CD4-positive, alpha-beta T cell treated with Interleukin-4 for 4 hours (primary cell): ENCODE measurements at regions not wholly inside any gene's neighbourhood (a gene's known extent, or its start where the extent isn't known, plus 50 kb on each side); places are given as distances from the start of the nearest gene placed in this dataset.

ENCODE experiments used
- DNase-seq: peaks from one replicate; pipeline ENCODE4 v3.0.0-alpha.2; 2020

- DNase-seq, result no peak
Observed at GRCh38 chr2:13113002-13113401, 396.3 kb downstream of the TRIB2 start.

DNA sequence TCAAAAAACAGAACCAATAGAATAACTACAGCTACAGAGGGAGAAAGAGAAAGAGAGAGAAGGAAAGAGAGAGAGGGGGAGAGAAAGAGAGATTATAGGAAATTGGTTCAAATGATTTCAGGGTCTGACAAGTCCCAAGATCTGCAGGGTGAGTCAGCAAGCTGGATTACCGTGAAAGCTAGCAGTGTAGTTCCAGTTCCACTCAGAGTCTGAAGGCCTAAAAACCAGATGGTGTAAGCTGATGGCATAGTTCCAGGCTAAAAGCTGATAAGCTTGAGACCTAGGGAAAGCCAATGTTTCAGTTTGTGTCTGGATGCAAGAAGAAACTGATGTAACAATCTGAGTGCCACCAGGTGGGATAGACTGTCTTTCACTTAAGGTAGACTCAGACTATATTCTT, 397.7 kb downstream of the TRIB2 start:
- no peak for DNase-seq

- no peak for DNase-seq
Observed at GRCh38 chr2:13115643-13116042, 398.9 kb downstream of the TRIB2 start.

DNA sequence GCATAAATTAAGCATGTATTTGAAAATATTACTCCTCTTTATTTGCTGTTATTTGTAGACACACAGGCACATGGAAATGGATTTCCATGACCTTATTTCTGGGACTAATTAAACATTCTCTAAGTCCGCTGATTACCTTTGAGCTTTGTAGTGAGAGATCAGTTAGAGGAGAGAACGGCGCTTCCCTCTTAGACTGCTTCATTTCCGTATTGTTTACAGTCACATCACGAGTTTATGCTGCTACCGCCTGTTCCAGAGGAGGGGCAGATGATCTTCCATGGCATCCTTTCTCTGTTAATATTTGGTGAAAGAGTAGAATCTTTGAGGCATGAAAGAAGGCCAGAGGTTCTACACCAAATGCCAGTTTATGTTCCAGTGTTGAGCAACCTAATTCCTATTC, 404.4 kb downstream of the TRIB2 start:
- no peak for DNase-seq

DNA sequence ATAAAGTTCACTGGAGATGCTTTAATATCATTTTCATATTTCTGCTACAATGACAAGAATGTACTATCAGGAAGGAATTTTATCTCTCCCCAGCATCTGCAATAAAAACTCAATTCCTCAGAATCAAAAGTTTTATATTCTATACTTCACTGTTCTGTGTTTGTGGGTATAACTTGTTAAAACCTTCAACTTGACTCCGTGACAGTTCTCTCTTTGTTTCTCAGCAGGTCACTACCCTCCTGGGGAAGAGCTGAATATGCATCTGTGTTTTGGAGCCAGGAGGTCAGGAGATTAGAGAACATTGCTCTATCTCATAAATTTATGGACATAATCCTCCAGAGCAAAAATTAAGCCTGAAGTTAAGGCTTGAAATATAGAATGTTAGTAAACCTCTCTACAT, 411.4 kb downstream of the TRIB2 start:
- no peak for DNase-seq

DNA sequence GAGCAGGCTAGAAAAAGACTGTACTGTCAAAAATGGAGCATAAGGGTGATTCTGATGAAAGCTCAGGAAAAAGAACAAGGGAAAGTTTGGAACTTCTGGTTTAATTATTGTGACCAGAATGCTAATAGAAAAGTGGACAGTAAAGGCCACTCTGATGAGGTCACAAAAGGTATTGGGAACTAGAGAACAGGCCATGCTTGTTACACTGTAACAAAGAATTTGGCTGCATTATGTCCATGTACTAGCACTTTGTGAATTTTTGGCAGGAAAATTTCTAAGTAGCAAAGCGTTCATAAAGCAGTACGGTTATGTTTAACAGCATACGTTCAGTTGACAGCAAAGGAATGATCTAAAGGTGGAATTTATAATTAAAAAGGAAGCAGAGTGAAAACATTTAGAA, 418.6 kb downstream of the TRIB2 start:
- no peak for DNase-seq

GRCh38 chr2:13135856-13136255, 419.1 kb downstream of the TRIB2 start:
- DNase-seq, result no peak

- DNase-seq, result no peak
Observed at GRCh38 chr2:13137679-13138078, 420.9 kb downstream of the TRIB2 start.

- DNase-seq, result no peak
Observed at GRCh38 chr2:13141315-13141714, 424.6 kb downstream of the TRIB2 start.

DNA sequence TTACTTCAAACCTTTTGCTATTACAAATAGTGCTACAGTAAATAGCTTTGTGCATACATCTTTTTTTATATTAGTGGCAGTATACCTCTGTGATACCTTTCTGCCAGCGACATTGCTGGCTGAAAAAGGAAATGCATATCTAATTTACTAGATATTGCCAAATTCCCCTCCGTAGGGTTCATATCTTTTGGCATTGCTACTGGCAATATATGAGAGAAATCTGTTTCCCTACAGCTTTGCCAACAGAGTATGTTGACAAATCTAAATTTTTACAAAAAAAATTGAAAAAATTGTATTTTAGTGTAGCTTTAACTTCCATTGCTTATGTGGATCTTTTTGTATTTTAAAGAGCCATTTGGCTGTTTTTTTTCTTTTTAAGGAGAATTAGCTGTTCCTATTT, 426.7 kb downstream of the TRIB2 start:
- no peak for DNase-seq

DNA sequence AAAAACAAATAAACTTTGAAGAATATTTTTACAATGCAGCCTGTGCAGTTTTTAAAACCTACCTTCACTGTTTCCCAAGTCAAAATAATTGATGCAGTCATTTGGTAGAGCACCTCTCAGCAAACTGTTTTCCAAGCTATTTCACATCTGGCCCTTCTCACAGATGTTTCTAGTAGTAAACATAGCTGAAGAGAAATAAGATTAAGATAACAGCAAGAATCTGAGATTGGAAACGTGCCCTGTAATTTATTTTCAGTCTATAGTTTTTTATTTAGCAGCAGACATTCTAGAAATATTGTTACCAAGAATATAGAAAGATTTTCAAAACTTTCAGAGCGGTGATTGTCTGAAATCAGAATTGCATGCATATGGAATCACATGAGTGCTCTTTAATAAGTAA, 440.2 kb downstream of the TRIB2 start:
- DNase-seq, result no peak

DNA sequence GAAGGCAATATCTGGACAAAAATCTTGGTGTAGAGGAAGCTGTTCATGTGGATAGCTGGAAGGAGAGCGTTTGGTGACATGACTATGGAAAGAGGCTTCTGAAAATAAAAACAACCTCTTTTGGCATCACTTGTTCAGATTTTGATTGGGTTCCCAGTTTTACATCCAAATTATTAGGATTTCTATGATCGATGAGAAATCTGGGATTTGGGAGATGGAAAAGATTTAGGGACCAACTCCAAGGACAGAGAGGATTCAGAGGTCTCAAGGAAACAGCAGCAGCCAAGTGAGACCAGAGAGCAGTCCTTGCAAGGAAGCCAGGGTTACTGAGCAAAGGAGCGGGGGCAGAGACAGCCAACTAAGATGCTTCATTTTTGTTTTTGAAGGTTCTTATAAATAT, 441.7 kb downstream of the TRIB2 start:
- no peak for DNase-seq

GRCh38 chr2:13180729-13181128, 464.0 kb downstream of the TRIB2 start:
- no peak for DNase-seq

DNA sequence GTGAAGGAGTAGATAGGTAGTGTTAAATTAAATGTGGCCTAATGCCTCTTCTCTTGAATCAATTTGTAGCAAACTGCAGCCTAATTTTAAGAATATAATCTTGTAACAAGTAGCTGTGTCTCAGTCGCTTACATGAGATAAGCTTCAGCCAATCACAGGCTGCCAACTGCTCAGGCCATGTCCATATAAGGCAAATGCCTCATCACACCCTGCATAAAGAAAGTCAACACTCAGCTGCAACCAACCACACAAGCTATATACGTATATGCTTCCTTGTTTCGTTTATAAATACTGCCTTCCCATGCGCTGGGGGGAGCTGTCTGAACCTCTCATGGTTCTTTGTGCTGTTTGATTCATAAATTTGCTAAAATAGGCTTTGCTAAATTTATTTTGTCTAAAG, 476.3 kb downstream of the TRIB2 start:
- no peak for DNase-seq

GRCh38 chr2:13193900-13194299, 477.2 kb downstream of the TRIB2 start:
- DNase-seq, result no peak

DNA sequence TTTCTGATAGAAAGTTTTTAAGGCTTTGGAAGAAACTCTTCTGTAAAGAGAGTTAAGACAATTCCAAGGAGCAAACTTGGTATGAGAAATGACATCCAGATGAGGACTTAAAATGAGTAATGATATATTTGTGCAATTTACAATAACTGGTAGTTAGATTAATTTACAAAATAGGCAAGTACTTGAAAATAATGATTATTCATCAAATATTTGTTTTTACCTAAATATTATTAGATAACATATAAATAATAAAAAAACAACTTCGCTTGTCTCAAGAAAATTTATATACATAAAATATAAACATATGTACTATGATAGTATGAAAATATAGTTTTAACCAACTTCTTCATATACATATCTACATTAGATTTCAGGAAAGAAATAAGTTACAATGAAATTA, 478.5 kb downstream of the TRIB2 start:
- no peak for DNase-seq

GRCh38 chr2:13197248-13197647, 480.5 kb downstream of the TRIB2 start:
- no peak for DNase-seq

GRCh38 chr2:13201924-13202323, 485.2 kb downstream of the TRIB2 start:
- DNase-seq, result no peak

DNA sequence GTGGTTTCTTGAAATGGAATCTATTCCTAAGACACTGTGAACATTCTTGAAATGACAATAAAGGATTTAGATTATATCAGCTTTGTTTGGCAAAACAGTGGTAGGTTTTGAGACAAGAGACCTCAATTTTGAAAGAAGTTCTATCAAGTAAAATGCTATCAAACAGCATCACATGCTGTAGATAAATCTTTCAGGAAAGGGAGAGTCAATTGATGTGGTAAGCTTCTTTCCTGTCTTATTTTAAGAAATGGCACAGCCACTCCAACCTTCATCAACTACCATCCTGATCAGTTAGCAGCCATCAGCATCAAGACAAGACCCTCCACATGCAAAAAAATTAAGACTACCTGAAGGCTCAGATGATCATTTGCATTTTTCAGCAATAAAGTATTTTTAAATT, 495.4 kb downstream of the TRIB2 start:
- DNase-seq, result no peak

DNA sequence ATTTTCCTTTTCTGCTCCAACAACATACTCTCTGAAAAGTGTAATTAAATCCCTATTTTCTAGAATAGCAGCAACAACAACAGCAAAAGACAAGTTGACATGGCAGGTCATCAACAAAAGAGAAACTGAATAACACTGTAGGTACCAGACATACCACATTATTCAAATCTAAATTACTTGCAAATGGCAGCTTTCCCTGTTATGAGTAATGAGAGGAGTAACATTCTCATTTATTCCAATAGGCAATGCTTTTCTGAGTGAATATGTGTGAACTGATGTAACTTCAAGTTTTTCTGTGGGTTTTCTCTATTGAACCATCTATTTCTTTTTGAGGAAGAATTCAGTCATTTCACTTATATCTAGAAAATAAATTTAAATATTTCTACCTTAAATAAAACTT, 501.5 kb downstream of the TRIB2 start:
- no peak for DNase-seq

GRCh38 chr2:13227578-13227977, 510.8 kb downstream of the TRIB2 start:
- DNase-seq, result no peak

DNA sequence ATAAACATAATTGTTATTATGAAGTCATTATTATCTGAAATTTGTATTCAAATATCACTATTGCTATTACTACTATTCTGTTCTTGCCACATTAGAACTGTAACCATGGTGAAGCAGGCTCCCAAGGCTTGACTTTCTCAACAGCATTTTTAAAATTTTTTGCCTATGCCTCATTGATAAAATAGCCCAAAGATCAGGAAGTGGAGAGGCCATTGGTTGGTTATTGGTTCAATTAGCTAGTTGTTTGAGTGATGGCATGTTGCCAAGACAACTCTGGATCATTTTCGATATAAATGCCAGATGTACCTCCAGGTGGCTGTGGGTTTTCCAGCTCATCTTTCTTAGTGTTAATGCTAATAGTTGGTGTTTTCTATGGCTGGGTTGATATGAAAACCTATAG, 513.5 kb downstream of the TRIB2 start:
- no peak for DNase-seq

DNA sequence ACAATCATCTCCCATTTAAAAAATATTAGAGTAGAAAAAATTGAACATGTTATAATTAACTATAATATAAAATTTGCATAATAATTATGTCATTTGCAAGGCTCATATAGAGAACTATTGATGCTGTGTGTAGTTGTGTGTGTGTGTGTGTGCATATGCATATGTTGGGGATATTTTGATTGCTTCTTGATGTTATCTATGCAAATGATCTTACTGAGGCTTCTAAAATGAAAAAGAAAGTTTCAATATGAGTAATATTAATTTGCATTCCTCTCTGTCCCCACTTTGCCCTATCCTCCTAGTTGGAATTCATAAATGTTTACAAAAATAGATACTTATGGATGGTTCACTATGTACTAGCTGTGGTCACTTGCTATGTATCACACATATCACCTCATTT, 523.3 kb downstream of the TRIB2 start:
- no peak for DNase-seq

DNA sequence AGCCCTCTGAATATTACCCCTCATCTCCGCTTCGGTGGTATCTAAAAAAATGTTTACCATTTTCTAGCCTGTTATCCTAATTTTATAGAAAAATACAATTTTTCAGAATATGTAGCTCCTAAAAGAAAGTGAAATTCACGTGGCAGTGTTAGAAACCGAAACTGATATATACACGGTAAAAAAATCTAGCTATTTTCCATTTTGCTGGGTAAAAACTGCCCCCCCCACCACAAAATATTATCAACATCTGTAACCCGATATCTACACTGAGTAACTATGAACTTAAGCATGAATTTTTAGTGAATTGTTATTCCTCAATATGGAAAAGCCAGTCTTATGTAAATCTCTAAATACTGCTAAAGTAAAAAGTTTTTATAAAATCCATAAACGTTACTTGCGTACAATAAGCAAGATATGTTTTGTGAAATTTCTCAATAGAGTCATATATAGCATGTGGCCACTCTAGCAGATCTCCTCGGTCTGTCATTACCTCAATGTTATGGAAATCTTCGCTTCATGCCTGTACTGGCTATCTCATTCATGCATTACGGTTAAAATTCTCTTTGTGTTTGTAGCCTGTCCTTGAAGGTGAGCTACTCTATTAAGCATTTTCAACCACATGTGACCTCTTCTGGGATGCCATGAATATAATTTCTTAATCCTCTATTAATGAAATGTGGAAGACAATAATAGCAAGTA, 524.2 kb downstream of the TRIB2 start:
- no peak for DNase-seq

GRCh38 chr2:13252615-13253014, 535.9 kb downstream of the TRIB2 start:
- no peak for DNase-seq

- no peak for DNase-seq
Observed at GRCh38 chr2:13255485-13255884, 538.7 kb downstream of the TRIB2 start.
